SJCRH30 (cell line): ENCODE measurements at regions not wholly inside any gene's neighbourhood (a gene's known extent, or its start where the extent isn't known, plus 50 kb on each side); places are given as distances from the start of the nearest gene placed in this dataset.
A peak's percentile ranks its signal among the peaks of the same experiment; 100 is the strongest.

Experiments used
- DNase-seq, 2 experiments: peaks; one replicate each; pipeline ENCODE4 v3.0.0-alpha.2; 2015 to 2020
- H3K27ac ChIP-seq: fragments of 250-450 bp; sonication (Bioruptor Pico); 2 replicates; pipeline ENCODE4 v1.5.1; 2020; ENCODE audit warnings: mild to moderate bottlenecking, moderate library complexity
- H3K27me3 ChIP-seq: fragments of 250-450 bp; sonication (Bioruptor Pico); 2 replicates; pipeline ENCODE4 v1.5.1; 2020; ENCODE audit warnings: mild to moderate bottlenecking, moderate library complexity
- H3K36me3 ChIP-seq: fragments of 250-450 bp; sonication (Bioruptor Pico); 2 replicates; pipeline ENCODE4 v1.5.1; 2020; ENCODE audit warnings: mild to moderate bottlenecking, moderate library complexity
- H3K4me1 ChIP-seq: fragments of 250-450 bp; sonication (Bioruptor Pico); 2 replicates; pipeline ENCODE4 v1.5.1; 2020; ENCODE audit warnings: mild to moderate bottlenecking, moderate library complexity
- H3K4me3 ChIP-seq: fragments of 250-450 bp; sonication (Bioruptor Pico); 2 replicates; pipeline ENCODE4 v1.5.1; 2020; ENCODE audit warnings: mild to moderate bottlenecking, moderate library complexity
- H3K9me3 ChIP-seq: fragments of 250-450 bp; sonication (Bioruptor Pico); replicated peaks from 2 replicates; pipeline ENCODE4 v1.5.1; 2020; ENCODE audit warnings: mild to moderate bottlenecking, moderate library complexity

GRCh38 chr18:39840406-39840805 is 2114.6 kb upstream of the PIK3C3 start:
- Histone ChIP-seq H3K27ac (no peak overlapping the region), H3K36me3 (no peaks in the 10 kb centered on the region), H3K27me3 (no peaks in the 10 kb centered on the region), H3K4me1 (no peaks in the 10 kb centered on the region), H3K4me3 (no peak overlapping the region), H3K9me3 (no peaks in the 10 kb centered on the region)
- DNase-seq = no peak

GRCh38 chr18:39839782-39840181 is 2115.3 kb upstream of the PIK3C3 start:
- no peaks in the 10 kb centered on the region for H3K4me1 ChIP-seq
- H3K27me3 ChIP-seq = no peaks in the 10 kb centered on the region
- no peaks in the 10 kb centered on the region for H3K36me3 ChIP-seq
- DNase-seq = no peak
- H3K9me3 ChIP-seq = no peaks in the 10 kb centered on the region
- no peak overlapping the region for H3K4me3 ChIP-seq
- H3K27ac ChIP-seq = no peak overlapping the region

GRCh38 chr18:39838831-39839230 is 2116.2 kb upstream of the PIK3C3 start:
- H3K9me3 ChIP-seq = no peaks in the 10 kb centered on the region

GRCh38 chr18:39835303-39836030 is 2119.6 kb upstream of the PIK3C3 start:
- DNase-seq = peak; percentile 4 to 30

More at GRCh38 chr18:39838831-39839230, 2116.2 kb upstream of the PIK3C3 start:
- no peaks in the 10 kb centered on the region for H3K4me1 ChIP-seq
- no peaks in the 10 kb centered on the region for H3K27me3 ChIP-seq
- no peaks in the 10 kb centered on the region for H3K36me3 ChIP-seq
- no peak for DNase-seq
- H3K27ac ChIP-seq = no peak overlapping the region
- no peak overlapping the region for H3K4me3 ChIP-seq

GRCh38 chr18:39834636-39835035 is 2120.4 kb upstream of the PIK3C3 start:
- Histone ChIP-seq H3K36me3 (no peaks in the 10 kb centered on the region), H3K9me3 (no peaks in the 10 kb centered on the region), H3K27me3 (no peaks in the 10 kb centered on the region), H3K4me1 (no peaks in the 10 kb centered on the region), H3K27ac (no peak overlapping the region), H3K4me3 (no peak overlapping the region)
- no peak for DNase-seq

More at GRCh38 chr18:39835303-39836030, 2119.6 kb upstream of the PIK3C3 start:
- Histone ChIP-seq H3K4me1 (no peaks in the 10 kb centered on the region), H3K4me3 (no peak overlapping the region), H3K36me3 (no peaks in the 10 kb centered on the region), H3K27ac (no peak overlapping the region), H3K27me3 (no peaks in the 10 kb centered on the region), H3K9me3 (no peaks in the 10 kb centered on the region)

GRCh38 chr18:39825485-39826150 is 2129.4 kb upstream of the PIK3C3 start:
- Histone ChIP-seq H3K27me3 (no peaks in the 10 kb centered on the region), H3K9me3 (no peaks in the 10 kb centered on the region), H3K4me1 (no peaks in the 10 kb centered on the region), H3K4me3 (no peak overlapping the region), H3K27ac (no peak overlapping the region), H3K36me3 (no peaks in the 10 kb centered on the region)
- DNase-seq = no peak

GRCh38 chr18:39806525-39806924 is 2148.5 kb upstream of the PIK3C3 start:
- H3K27me3 ChIP-seq = no peaks in the 10 kb centered on the region
- H3K4me3 ChIP-seq = no peak overlapping the region
- no peaks in the 10 kb centered on the region for H3K4me1 ChIP-seq
- H3K9me3 ChIP-seq = no peaks in the 10 kb centered on the region
- H3K27ac ChIP-seq = no peak overlapping the region
- H3K36me3 ChIP-seq = no peaks in the 10 kb centered on the region
- DNase-seq = peak in 1 of 2 experiments; percentile 6

GRCh38 chr18:39805218-39805617 is 2149.8 kb upstream of the PIK3C3 start:
- Histone ChIP-seq H3K36me3 (no peaks in the 10 kb centered on the region), H3K9me3 (no peaks in the 10 kb centered on the region), H3K27ac (no peak overlapping the region), H3K27me3 (no peaks in the 10 kb centered on the region), H3K4me3 (no peak overlapping the region), H3K4me1 (no peaks in the 10 kb centered on the region)
- no peak for DNase-seq

GRCh38 chr18:39802648-39803229 is 2152.3 kb upstream of the PIK3C3 start:
- DNase-seq = no peak
- Histone ChIP-seq H3K36me3 (no peaks in the 10 kb centered on the region), H3K27ac (no peak overlapping the region), H3K27me3 (no peaks in the 10 kb centered on the region), H3K4me3 (no peak overlapping the region), H3K9me3 (no peaks in the 10 kb centered on the region), H3K4me1 (no peaks in the 10 kb centered on the region)

- Histone ChIP-seq H3K9me3 (no peaks in the 10 kb centered on the region), H3K27me3 (no peaks in the 10 kb centered on the region), H3K4me3 (no peak overlapping the region), H3K4me1 (no peaks in the 10 kb centered on the region), H3K27ac (no peak overlapping the region), H3K36me3 (no peaks in the 10 kb centered on the region)
- no peak for DNase-seq
These were observed 2153.2 kb upstream of the PIK3C3 start for GRCh38 chr18:39801848-39802247.

- DNase-seq = no peak
- Histone ChIP-seq H3K27ac (no peak overlapping the region), H3K4me1 (no peaks in the 10 kb centered on the region), H3K9me3 (no peaks in the 10 kb centered on the region), H3K27me3 (no peaks in the 10 kb centered on the region), H3K4me3 (no peak overlapping the region), H3K36me3 (no peaks in the 10 kb centered on the region)
These were observed 2154.0 kb upstream of the PIK3C3 start for GRCh38 chr18:39801010-39801409.

- H3K4me1 ChIP-seq = no peaks in the 10 kb centered on the region
- H3K36me3 ChIP-seq = no peaks in the 10 kb centered on the region
- no peak overlapping the region for H3K27ac ChIP-seq
- H3K4me3 ChIP-seq = peak overlapping the region; percentile 75
- H3K9me3 ChIP-seq = no peaks in the 10 kb centered on the region
- no peaks in the 10 kb centered on the region for H3K27me3 ChIP-seq
- DNase-seq = peak in 1 of 2 experiments; percentile 18
These were observed 2156.0 kb upstream of the PIK3C3 start for GRCh38 chr18:39799006-39799405.

- no peaks in the 10 kb centered on the region for H3K36me3 ChIP-seq
- H3K4me3 ChIP-seq = no peak overlapping the region
- DNase-seq = no peak
- H3K9me3 ChIP-seq = no peaks in the 10 kb centered on the region
- no peaks in the 10 kb centered on the region for H3K27me3 ChIP-seq
- no peaks in the 10 kb centered on the region for H3K4me1 ChIP-seq
- H3K27ac ChIP-seq = no peak overlapping the region
These were observed 2158.6 kb upstream of the PIK3C3 start for GRCh38 chr18:39796393-39796792.

- Histone ChIP-seq H3K4me1 (no peaks in the 10 kb centered on the region), H3K9me3 (no peaks in the 10 kb centered on the region), H3K27ac (no peak overlapping the region), H3K27me3 (no peaks in the 10 kb centered on the region), H3K36me3 (no peaks in the 10 kb centered on the region), H3K4me3 (no peak overlapping the region)
- no peak for DNase-seq
These were observed 2159.7 kb upstream of the PIK3C3 start for GRCh38 chr18:39795350-39795749.

- no peak overlapping the region for H3K4me3 ChIP-seq
These were observed 2161.4 kb upstream of the PIK3C3 start for GRCh38 chr18:39793609-39794008.

More at GRCh38 chr18:39793609-39794008, 2161.4 kb upstream of the PIK3C3 start:
- Histone ChIP-seq H3K9me3 (no peaks in the 10 kb centered on the region), H3K36me3 (no peaks in the 10 kb centered on the region), H3K4me1 (no peaks in the 10 kb centered on the region), H3K27me3 (no peaks in the 10 kb centered on the region), H3K27ac (no peak overlapping the region)
- no peak for DNase-seq
